ENCODE measurements at regions not wholly inside any gene's neighbourhood (a gene's known extent, or its start where the extent isn't known, plus 50 kb on each side); places are given as distances from the start of the nearest gene placed in this dataset.

DNA sequence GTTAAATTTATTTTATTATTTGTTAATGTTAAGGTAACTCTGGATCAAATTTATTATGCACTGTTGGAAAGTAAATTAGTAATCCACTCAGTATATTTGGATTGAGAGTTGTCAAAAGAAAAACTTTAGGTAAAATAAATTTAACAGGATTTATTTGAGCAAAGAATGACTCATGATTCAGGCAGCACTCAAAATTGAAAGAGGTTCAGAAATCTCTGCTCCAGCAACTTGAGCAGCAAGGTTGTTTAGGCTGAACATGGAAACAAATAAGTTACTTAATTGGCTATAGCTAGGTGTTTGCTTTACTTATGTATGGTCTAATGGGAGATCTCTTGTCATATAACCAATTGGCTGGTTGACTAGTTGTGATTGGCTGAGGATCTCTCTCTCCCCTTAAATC is 296.2 kb upstream of the EDIL3 start (continued):
- TF ChIP-seq USF1 (IDR thresholded peaks at IDR 0.05; ENCODE audit: borderline replicate concordance, extremely low read length, insufficient read depth, low read depth, low read length) (no peak), ZNF24 (IDR thresholded peaks at IDR 0.05) (no peak), ATF3 (IDR thresholded peaks at IDR 0.05; ENCODE audit: borderline replicate concordance, extremely low read depth, low read depth, low read length) (no peak), JUNB (IDR thresholded peaks at IDR 0.05) (no peak), MEF2B (IDR thresholded peaks at IDR 0.05; ENCODE audit: partially characterized antibody, poor library complexity, severe bottlenecking) (no peak), CEBPZ (IDR thresholded peaks at IDR 0.05; ENCODE audit: low read depth, low read length) (no peak), SMC3 (IDR thresholded peaks at IDR 0.05; ENCODE audit: borderline replicate concordance, low read length) (no peak)
- TF ChIP-seq, protein P1, sequence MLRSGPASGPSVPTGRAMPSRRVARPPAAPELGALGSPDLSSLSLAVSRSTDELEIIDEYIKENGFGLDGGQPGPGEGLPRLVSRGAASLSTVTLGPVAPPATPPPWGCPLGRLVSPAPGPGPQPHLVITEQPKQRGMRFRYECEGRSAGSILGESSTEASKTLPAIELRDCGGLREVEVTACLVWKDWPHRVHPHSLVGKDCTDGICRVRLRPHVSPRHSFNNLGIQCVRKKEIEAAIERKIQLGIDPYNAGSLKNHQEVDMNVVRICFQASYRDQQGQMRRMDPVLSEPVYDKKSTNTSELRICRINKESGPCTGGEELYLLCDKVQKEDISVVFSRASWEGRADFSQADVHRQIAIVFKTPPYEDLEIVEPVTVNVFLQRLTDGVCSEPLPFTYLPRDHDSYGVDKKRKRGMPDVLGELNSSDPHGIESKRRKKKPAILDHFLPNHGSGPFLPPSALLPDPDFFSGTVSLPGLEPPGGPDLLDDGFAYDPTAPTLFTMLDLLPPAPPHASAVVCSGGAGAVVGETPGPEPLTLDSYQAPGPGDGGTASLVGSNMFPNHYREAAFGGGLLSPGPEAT (IDR thresholded peaks at IDR 0.05; ENCODE audit: low read depth) = no peak
